A673 (cell line): ENCODE measurements at regions not wholly inside any gene's neighbourhood (a gene's known extent, or its start where the extent isn't known, plus 50 kb on each side); places are given as distances from the start of the nearest gene placed in this dataset.

Experiments used
- BruUV-seq: library from RNA; stranded (reverse); fragments of 400-500 nt; replicated peaks from 2 replicates; lab custom pipeline; 2021; lab: Mats Ljungman, UMichigan
- CTCF ChIA-PET: fragments of 300-600 bp; sonication (Branson Sonifier 250); formaldehyde crosslinking; loops from one replicate; lab custom pipeline; 2022; ENCODE audit warnings: antibody characterized with exemption; lab: Charles Lee
- POLR2A ChIA-PET: fragments of 300-600 bp; sonication (Branson Sonifier 250); formaldehyde crosslinking; loops from one replicate; lab custom pipeline; 2022; ENCODE audit warnings: antibody characterized with exemption; ENCODE audit not compliant: low non-redundant PET; lab: Charles Lee
- DNase-seq: peaks from one replicate; pipeline ENCODE4 v3.0.0-alpha.2; 2015; ENCODE audit warnings: low spot score
- H3K27ac ChIP-seq: fragments of 200-600 bp; sonication (generic); 2 replicates; pipeline ENCODE4 v1.5.1; 2016; ENCODE audit warnings: mixed run types, low read depth, mild to moderate bottlenecking, mixed read lengths, antibody characterized with exemption, low read length; ENCODE audit not compliant: poor library complexity, severe bottlenecking
- H3K27me3 ChIP-seq: fragments of 200-600 bp; sonication (generic); replicated peaks from 2 replicates; pipeline ENCODE4 v1.6.1; 2017; ENCODE audit warnings: mixed run types, low read depth, mild to moderate bottlenecking, mixed read lengths, antibody characterized with exemption, low read length; ENCODE audit not compliant: insufficient read depth, poor library complexity
- H3K36me3 ChIP-seq: fragments of 200-600 bp; sonication (generic); 2 replicates; pipeline ENCODE4 v1.6.1; 2016; ENCODE audit warnings: mixed run types, mild to moderate bottlenecking, mixed read lengths, antibody characterized with exemption, low read length; ENCODE audit not compliant: insufficient read depth, poor library complexity, severe bottlenecking
- H3K4me1 ChIP-seq: fragments of 200-600 bp; sonication (generic); 2 replicates; pipeline ENCODE4 v1.6.1; 2017; ENCODE audit warnings: mixed run types, mild to moderate bottlenecking, mixed read lengths, antibody characterized with exemption, low read length; ENCODE audit not compliant: insufficient read depth, poor library complexity, severe bottlenecking
- H3K4me3 ChIP-seq: fragments of 200-600 bp; sonication (generic); 2 replicates; pipeline ENCODE4 v1.5.1; 2016; ENCODE audit warnings: low read depth, mixed run types, mild to moderate bottlenecking, mixed read lengths, low read length; ENCODE audit not compliant: poor library complexity, severe bottlenecking
- H3K9me3 ChIP-seq: fragments of 200-600 bp; sonication (generic); 2 replicates; pipeline ENCODE4 v1.6.1; 2016; ENCODE audit warnings: mixed run types, low read depth, mild to moderate bottlenecking, mixed read lengths, antibody characterized with exemption, low read length; ENCODE audit not compliant: poor library complexity, severe bottlenecking
- CTCF ChIP-seq: fragments of 300-800, 200-600 bp; sonication (generic); conservative IDR thresholded peaks from 2 replicates; pipeline ENCODE4 v1.5.1; 2017; ENCODE audit warnings: low read depth, mild to moderate bottlenecking, antibody characterized with exemption, low read length, moderate library complexity, mixed read lengths
- EZH2 ChIP-seq: fragments of 200-600 bp; sonication (generic); IDR thresholded peaks from 2 replicates; pipeline ENCODE4 v1.6.1; 2017; ENCODE audit warnings: borderline replicate concordance, low read depth, mild to moderate bottlenecking, mixed read lengths, antibody characterized with exemption, low read length; ENCODE audit not compliant: poor library complexity, severe bottlenecking
- intact Hi-C: fragments of 100-400 bp; cut with micrococcal nuclease; formaldehyde crosslinking; loops from one replicate; pipeline ENCODE4 v1.10.0; 2022; ENCODE audit not compliant: unreplicated experiment

- H3K4me3 ChIP-seq = no peak overlapping the region
- CTCF ChIA-PET = no interaction called here
- no peaks in the 10 kb centered on the region for H3K27me3 ChIP-seq
- TF ChIP-seq EZH2 (no peak), CTCF (no peak)
- H3K36me3 ChIP-seq = no peaks in the 10 kb centered on the region
- H3K4me1 ChIP-seq = peaks cover 9% of the 10 kb centered on the region
- POLR2A ChIA-PET = no interaction called here
- no peak overlapping the region for H3K27ac ChIP-seq
- no peaks in the 10 kb centered on the region for H3K9me3 ChIP-seq
- intact Hi-C loops = no loop called here
- BruUV-seq = no TSS peak
- no peak for DNase-seq
These were observed 55.1 kb upstream of the NXF3 start for GRCh38 chrX:103148075-103148474.
